ENCODE measurements at regions not wholly inside any gene's neighbourhood (a gene's known extent, or its start where the extent isn't known, plus 50 kb on each side); places are given as distances from the start of the nearest gene placed in this dataset.

GRCh38 chr14:53533384-53533970 lies 380.4 kb upstream of the DDHD1 start:
- no peak overlapping the region for H3K4me3 Mint-ChIP-seq
- H3K79me2 ChIP-seq (replicated peaks; ENCODE audit: insufficient read depth), result no peaks in the 10 kb centered on the region
- no peak overlapping the region for H3K4me3 ChIP-seq
- H3K27me3 Mint-ChIP-seq (ENCODE audit: insufficient read depth, low read depth, poor library complexity), result no peaks in the 10 kb centered on the region
- H3K27ac Mint-ChIP-seq, result no peak overlapping the region
- H3K4me1 ChIP-seq (ENCODE audit: insufficient read depth), result no peaks in the 10 kb centered on the region
- no peak overlapping the region for H3K4me2 ChIP-seq
- no peaks in the 10 kb centered on the region for H4K20me1 ChIP-seq (replicated peaks; ENCODE audit: insufficient read depth)
- H2AFZ ChIP-seq, result no peak overlapping the region
- TF ChIP-seq ZNF462 (CRISPR knock-in tag; IDR thresholded peaks at IDR 0.05) (no peak), STAT1 (IDR thresholded peaks at IDR 0.05; ENCODE audit: unreplicated experiment) (no peak), CTCF (conservative IDR thresholded peaks at IDR 0.05; ENCODE audit: low read depth in 2 of 2) (no peak), POLR2AphosphoS5 (IDR thresholded peaks at IDR 0.05; ENCODE audit: low read depth) (no peak), JUNB (IDR thresholded peaks at IDR 0.05; ENCODE audit: unreplicated experiment) (no peak), EZH2 (IDR thresholded peaks at IDR 0.05; ENCODE audit: low read depth, unreplicated experiment) (no peak), REST (IDR thresholded peaks at IDR 0.05; ENCODE audit: unreplicated experiment) (no peak)
- H3F3A ChIP-seq (replicated peaks; ENCODE audit: low read depth), result no peaks in the 10 kb centered on the region
- no peaks in the 10 kb centered on the region; the same call in 1 of the 2 replicates for H3K9me2 ChIP-seq (ENCODE audit: insufficient read depth)
- no peaks in the 10 kb centered on the region for H3K4me1 Mint-ChIP-seq
- ATAC-seq (no peak), DNase-seq (ENCODE audit: low spot score) (no peak)
- no peaks in the 10 kb centered on the region for H3K27me3 ChIP-seq (ENCODE audit: insufficient read depth)
- no peaks in the 10 kb centered on the region for H3K9me3 Mint-ChIP-seq
- H3K36me3 ChIP-seq (ENCODE audit: insufficient read depth), result no peaks in the 10 kb centered on the region
- no peaks in the 10 kb centered on the region for H3K36me3 Mint-ChIP-seq (ENCODE audit: low read depth)
- H3K27ac ChIP-seq (ENCODE audit: low read depth), result no peak overlapping the region

All from GM23338 (cell line).